Ascending aorta (tissue), 2 donors: ENCODE measurements at regions not wholly inside any gene's neighbourhood (a gene's known extent, or its start where the extent isn't known, plus 50 kb on each side); places are given as distances from the start of the nearest gene placed in this dataset.

ENCODE experiments used
- DNase-seq, 2 donors: peaks; one replicate each; pipeline ENCODE4 v3.0.0-alpha.2; 2019; ENCODE audit warnings: low spot score in 2 of 2
- H3K27ac ChIP-seq, 2 donors: fragments of 200-600 bp; sonication (generic); one replicate each; pipeline ENCODE4 v1.5.1; 2016 to 2017; ENCODE audit warnings: mild to moderate bottlenecking in 1 of 2
- H3K27me3 ChIP-seq: fragments of 200-600 bp; sonication (generic); one replicate; pipeline ENCODE4 v1.5.1; 2017
- H3K36me3 ChIP-seq, 2 donors: fragments of 200-600 bp; sonication (generic); one replicate each; pipeline ENCODE4 v1.5.1; 2016
- H3K4me1 ChIP-seq, 2 donors: fragments of 200-600 bp; sonication (generic); one replicate each; pipeline ENCODE4 v1.5.1; 2016 to 2017; ENCODE audit warnings: mild to moderate bottlenecking in 1 of 2
- H3K4me3 ChIP-seq, 2 donors: fragments of 200-600 bp; sonication (generic); one replicate each; pipeline ENCODE4 v1.5.1; 2016 to 2017; ENCODE audit warnings: mild to moderate bottlenecking in 1 of 2
- H3K9me3 ChIP-seq, 2 donors: fragments of 200-600 bp; sonication (generic); one replicate each; pipeline ENCODE4 v1.5.1; 2016
- CTCF ChIP-seq, 3 experiments: fragments of 200-600 bp in 2 of 3; fragments of 450-650 bp in 1 of 3; sonication (generic) in 2 of 3; IDR thresholded peaks; one replicate each; pipeline ENCODE4 v1.5.1; 2016 to 2019; ENCODE audit warnings: antibody characterized with exemption in 3 of 3, mild to moderate bottlenecking in 1 of 3, moderate library complexity in 1 of 3
- intact Hi-C: fragments of 100-400 bp; cut with DNase I; formaldehyde crosslinking; loops from one replicate; pipeline ENCODE4 v1.15.1; 2023

DNA sequence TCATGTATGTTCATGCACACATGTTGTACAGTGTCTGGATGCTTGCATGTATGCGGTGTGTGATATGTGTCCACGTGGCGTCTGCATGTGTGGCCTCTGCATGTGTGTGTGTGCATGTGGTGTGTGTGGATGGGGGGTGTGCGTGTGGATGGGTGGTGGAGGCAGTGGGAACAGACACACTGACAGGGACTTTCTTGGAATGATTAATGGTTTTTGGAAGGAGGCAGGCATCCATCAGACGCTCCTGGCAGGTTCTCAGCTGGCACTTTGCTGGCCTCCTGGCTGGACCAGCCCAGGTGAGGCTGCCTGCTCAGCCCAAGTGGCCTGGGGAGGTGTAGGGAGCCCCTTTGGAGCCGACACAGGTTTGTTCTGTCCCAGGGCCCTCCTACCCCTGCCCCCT lies 121.2 kb upstream of the CIBAR2 start:
- Histone ChIP-seq H3K27me3 (no peaks in the 10 kb centered on the region), H3K4me1 (peaks cover 20 to 43% of the 10 kb centered on the region in 2 donors), H3K36me3 (no peaks in the 10 kb centered on the region), H3K9me3 (no peaks in the 10 kb centered on the region), H3K27ac (peak overlapping the region in 1 of 2 donors; percentile 70), H3K4me3 (no peak overlapping the region)
- intact Hi-C loops = loop anchor here (5.0 kb wide), 1 partner anchor 61 kb away; no protein-coding TSS in a partner anchor
- no peak for TF ChIP-seq CTCF (IDR thresholded peaks at IDR 0.05)
- no peak for DNase-seq

DNA sequence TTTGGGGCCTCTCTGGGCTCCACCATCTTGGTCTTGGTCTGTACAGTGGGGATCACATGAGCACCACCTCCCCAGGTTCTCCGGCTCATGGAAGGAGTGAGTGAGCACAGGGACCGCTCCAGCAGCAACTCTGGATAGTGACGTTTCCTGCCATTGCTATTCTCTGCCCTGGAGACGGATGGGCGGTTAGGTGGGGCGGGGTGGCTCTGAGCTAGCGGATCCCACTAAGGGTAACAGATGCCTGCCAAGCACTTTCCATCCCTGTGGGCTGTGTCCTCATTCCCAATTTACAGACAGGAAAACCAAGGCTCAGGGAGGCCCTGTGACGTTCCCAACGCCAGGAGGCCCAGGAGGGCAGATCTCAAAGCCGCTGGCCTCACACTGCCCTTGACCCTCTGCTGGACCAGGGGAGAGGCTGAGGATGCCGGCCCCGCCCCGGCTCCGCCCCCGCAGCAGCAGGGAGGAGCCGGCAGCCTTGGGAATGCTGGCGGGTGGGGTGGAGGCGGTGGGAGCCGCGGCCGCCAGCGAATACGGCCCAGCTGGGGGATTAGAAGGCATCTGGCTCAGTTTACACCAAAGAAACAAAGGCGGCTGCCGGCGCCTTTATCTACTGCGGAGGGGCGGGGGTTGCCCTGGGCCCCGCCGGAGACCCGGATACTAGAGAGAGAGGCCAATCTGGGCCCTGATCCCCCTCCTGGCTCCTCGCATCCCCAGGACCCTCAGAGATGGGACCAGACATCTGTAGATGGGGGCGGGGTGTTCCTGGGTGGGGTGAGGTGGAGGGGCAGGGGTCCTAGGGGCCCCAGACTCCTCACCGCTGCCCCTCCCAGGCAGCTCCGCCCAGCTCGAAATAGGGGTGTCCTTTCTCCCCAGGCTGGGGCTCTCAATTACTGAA lies 122.3 kb upstream of the CIBAR2 start:
- no peak for TF ChIP-seq CTCF (IDR thresholded peaks at IDR 0.05)
- Histone ChIP-seq H3K4me1 (peaks cover 20 to 45% of the 10 kb centered on the region in 2 donors), H3K27ac (peak overlapping the region; percentile 70 to 74), H3K4me3 (peak overlapping the region; percentile 48 to 58), H3K36me3 (no peaks in the 10 kb centered on the region), H3K27me3 (no peaks in the 10 kb centered on the region), H3K9me3 (no peaks in the 10 kb centered on the region)
- DNase-seq = peak in 1 of 2 donors; percentile 79
- intact Hi-C loops = loop anchor here (5.0 kb wide), 2 partner anchors 62 to 107 kb away; no protein-coding TSS in a partner anchor

DNA sequence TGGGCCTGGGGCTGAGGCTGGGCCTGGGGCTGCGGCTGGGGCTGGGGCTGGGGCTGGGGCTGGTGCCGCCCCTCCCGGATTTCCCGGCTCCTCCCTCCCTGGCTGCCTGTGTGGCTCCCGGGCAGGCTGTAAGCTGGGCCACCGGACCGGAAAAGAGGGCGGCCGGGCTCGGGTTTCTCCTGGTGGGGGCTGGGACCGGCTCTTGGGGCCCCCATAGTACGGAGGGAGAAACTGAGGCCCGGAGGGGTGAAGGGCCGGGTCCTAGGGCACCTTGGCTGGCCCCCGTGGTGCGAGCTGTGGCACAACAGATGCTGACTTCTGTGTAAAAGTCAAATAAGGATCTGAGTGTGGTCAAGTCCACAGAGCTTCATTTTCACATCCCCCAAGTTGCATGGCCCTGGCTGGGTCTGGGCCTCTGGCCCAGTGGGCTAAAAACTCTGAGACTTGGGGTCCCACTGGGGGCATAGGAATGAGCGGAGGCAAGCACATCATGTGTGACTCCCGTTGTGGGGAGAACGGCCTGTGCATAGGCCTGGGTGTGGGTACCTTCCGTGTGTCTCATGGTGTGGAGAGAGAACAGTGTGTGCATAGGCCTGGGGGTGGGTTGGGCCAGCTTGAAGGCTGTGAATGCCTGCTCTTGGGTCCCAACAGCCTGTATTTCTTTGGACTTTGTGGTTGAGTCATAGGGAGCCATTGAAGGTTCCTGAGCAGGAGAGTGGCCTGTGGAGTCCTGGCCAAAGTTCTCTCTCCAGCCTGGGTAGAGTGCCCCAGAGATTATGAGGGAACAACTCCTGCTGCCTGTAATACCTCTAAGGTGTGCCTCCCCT lies 123.9 kb upstream of the CIBAR2 start:
- Histone ChIP-seq H3K4me1 (peaks cover 20 to 45% of the 10 kb centered on the region in 2 donors), H3K27ac (peak overlapping the region; percentile 52 to 74), H3K4me3 (peak overlapping the region; percentile 48 to 58), H3K36me3 (no peaks in the 10 kb centered on the region), H3K27me3 (no peaks in the 10 kb centered on the region), H3K9me3 (no peaks in the 10 kb centered on the region)
- TF ChIP-seq CTCF (IDR thresholded peaks at IDR 0.05) = no peak
- intact Hi-C loops = loop anchor here (5.0 kb wide), 1 partner anchor 109 kb away; no protein-coding TSS in a partner anchor
- no peak for DNase-seq

GRCh38 chr16:85236818-85237150 lies 124.5 kb upstream of the CIBAR2 start:
- H3K27ac ChIP-seq = no peak overlapping the region
- H3K27me3 ChIP-seq = no peaks in the 10 kb centered on the region
- no peak for DNase-seq
- no peaks in the 10 kb centered on the region for H3K9me3 ChIP-seq
- no peaks in the 10 kb centered on the region for H3K36me3 ChIP-seq
- H3K4me3 ChIP-seq = no peak overlapping the region
- TF ChIP-seq CTCF (IDR thresholded peaks at IDR 0.05) = no peak
- peaks cover 20 to 40% of the 10 kb centered on the region in 2 donors for H3K4me1 ChIP-seq
- intact Hi-C loops = loop anchor here (5.0 kb wide), 1 partner anchor 109 kb away; no protein-coding TSS in a partner anchor

DNA sequence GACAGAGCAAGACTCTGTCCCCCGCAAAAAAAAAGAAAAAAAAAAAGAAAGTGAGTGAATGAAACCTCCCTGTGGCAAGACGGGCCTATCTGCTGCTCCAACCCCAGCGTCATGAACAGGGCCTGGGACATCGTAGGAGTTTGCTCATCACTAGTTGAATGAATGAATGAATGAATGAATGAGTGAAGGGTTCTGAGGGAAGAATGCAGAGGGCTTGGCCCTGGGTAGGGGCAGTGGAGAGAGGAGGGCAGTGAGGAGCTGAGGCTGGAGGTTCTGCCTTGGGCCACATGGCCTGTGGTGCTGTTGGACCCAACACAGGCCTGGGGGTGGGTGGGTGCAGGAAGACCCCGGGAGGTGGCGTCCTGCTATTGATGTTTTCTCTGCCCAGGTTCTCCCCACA lies 125.5 kb upstream of the CIBAR2 start:
- peak overlapping the region; percentile 34 to 43 for H3K27ac ChIP-seq
- H3K4me1 ChIP-seq = peaks cover 17 to 31% of the 10 kb centered on the region in 2 donors
- no peaks in the 10 kb centered on the region for H3K27me3 ChIP-seq
- no peak for TF ChIP-seq CTCF (IDR thresholded peaks at IDR 0.05)
- no peak for DNase-seq
- intact Hi-C loops = loop anchor here (5.0 kb wide), 1 partner anchor 111 kb away; no protein-coding TSS in a partner anchor
- peak overlapping the region in 1 of 2 donors; percentile 2 for H3K4me3 ChIP-seq
- no peaks in the 10 kb centered on the region for H3K36me3 ChIP-seq
- no peaks in the 10 kb centered on the region for H3K9me3 ChIP-seq
